ENCODE measurements at regions not wholly inside any gene's neighbourhood (a gene's known extent, or its start where the extent isn't known, plus 50 kb on each side); places are given as distances from the start of the nearest gene placed in this dataset.
"Not testable (repeated sequence)": the region's sequence is repeated elsewhere in the genome, so short reads cannot be mapped to it uniquely, and the experiment has no call there.

- Histone ChIP-seq H3K9ac (replicated peaks in 1 of 4; ENCODE audit: extremely low read depth in 1 of 4, low read depth in 3 of 4, low read length in 3 of 4) (no peak overlapping the region), H3K27me3 (replicated peaks in 1 of 4; ENCODE audit: control insufficient read depth in 3 of 4, extremely low read depth in 1 of 4, insufficient read depth in 3 of 4, low read length in 3 of 4) (no peaks in the 10 kb centered on the region), H4K91ac (replicated peaks; ENCODE audit: insufficient read length, low read length) (no peak overlapping the region), H4K8ac (ENCODE audit: extremely low read depth, insufficient read depth, low read length) (no peak overlapping the region), H3K23me2 (ENCODE audit: low read depth, low read length) (no peaks in the 10 kb centered on the region), H2BK12ac (ENCODE audit: low read depth, low read length) (no peak overlapping the region), H3K14ac (ENCODE audit: insufficient read length) (no peak overlapping the region), H3K18ac (ENCODE audit: extremely low read depth, low read length) (no peak overlapping the region), H3K27ac (ENCODE audit: low read depth, low read length) (no peak overlapping the region), H2BK5ac (ENCODE audit: low read depth, low read length) (no peak overlapping the region), H4K5ac (ENCODE audit: insufficient read length, low read depth, low read length) (no peak overlapping the region), H2AK5ac (ENCODE audit: low read depth, low read length) (no peak overlapping the region), H4K20me1 (replicated peaks in 1 of 2; ENCODE audit: control insufficient read depth in 1 of 2, insufficient read depth in 2 of 2, low read length in 2 of 2) (no peaks in the 10 kb centered on the region), H2BK15ac (ENCODE audit: low read length) (no peak overlapping the region), H3K4ac (replicated peaks; ENCODE audit: insufficient read length, low read depth, low read length) (no peak overlapping the region), H3K4me3 (ENCODE audit: extremely low read depth in 1 of 4, insufficient read depth in 2 of 4, low read depth in 3 of 4, low read length in 4 of 4) (no peak overlapping the region), H3K9me3 (ENCODE audit: insufficient read depth in 2 of 2, low read depth in 1 of 2, low read length in 1 of 2) (peaks cover 6 to 33% of the 10 kb centered on the region in 2 experiments; a peak in 3 of 4 replicates), H2BK20ac (ENCODE audit: low read length) (no peak overlapping the region), H2AFZ (ENCODE audit: low read length) (no peak overlapping the region), H3K79me2 (ENCODE audit: control insufficient read depth in 1 of 2, insufficient read depth in 2 of 2, low read length in 2 of 2) (no peaks in the 10 kb centered on the region), H3K79me1 (ENCODE audit: low read depth, low read length) (no peaks in the 10 kb centered on the region), H3K36me3 (ENCODE audit: control insufficient read depth in 2 of 4, insufficient read depth in 4 of 4, low read length in 3 of 4) (no peaks in the 10 kb centered on the region), H3K23ac (ENCODE audit: insufficient read length) (no peak overlapping the region), H3K4me2 (ENCODE audit: insufficient read depth in 1 of 2, low read depth in 2 of 2, low read length in 2 of 2) (no peak overlapping the region), H3K56ac (replicated peaks; ENCODE audit: insufficient read length, low read depth, low read length) (no peak overlapping the region), H3K4me1 (replicated peaks in 1 of 4; ENCODE audit: control insufficient read depth in 3 of 4, insufficient read depth in 4 of 4, low read length in 3 of 4) (no peaks in the 10 kb centered on the region), H2BK120ac (replicated peaks; ENCODE audit: low read depth, low read length) (no peak overlapping the region)
- POLR2A ChIA-PET (ENCODE audit: partially characterized antibody): no interaction called here
- DNase-seq (ENCODE audit: low read depth in 1 of 2, low spot score in 2 of 2): no peak
- TF ChIP-seq POLR2A (IDR thresholded peaks at IDR 0.05; ENCODE audit: control extremely low read depth in 1 of 2, low read depth in 2 of 2, low read length in 2 of 2): no peak
- CTCF ChIA-PET (ENCODE audit: partially characterized antibody): no interaction called here
- FAIRE-seq: no peak
Measured at GRCh38 chr15:20310603-20311002, 231.0 kb downstream of the GOLGA6L6 start.

DNA sequence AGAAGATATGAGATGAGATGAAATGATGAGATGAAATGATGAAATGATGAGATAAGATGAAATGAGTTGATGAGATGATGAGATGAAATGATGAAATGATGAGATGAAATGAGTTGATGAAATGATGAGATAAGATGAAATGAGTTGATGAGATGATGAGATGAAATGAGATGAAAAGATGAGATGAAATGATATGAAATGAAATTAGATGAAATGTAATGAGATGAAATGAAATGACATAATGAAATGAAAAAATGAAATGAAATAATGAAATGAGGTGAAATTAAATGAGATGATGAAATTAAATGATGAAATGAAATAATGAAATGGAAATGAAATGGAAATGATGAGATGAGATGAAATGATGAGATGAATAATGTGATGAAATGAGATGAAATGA lies 231.6 kb downstream of the GOLGA6L6 start:
- H3K14ac ChIP-seq (ENCODE audit: insufficient read length); H3K4ac ChIP-seq (replicated peaks; ENCODE audit: insufficient read length, low read depth, low read length); H3K79me2 ChIP-seq (ENCODE audit: control insufficient read depth in 1 of 2, insufficient read depth in 2 of 2, low read length in 2 of 2); H4K91ac ChIP-seq (replicated peaks; ENCODE audit: insufficient read length, low read length); H3K79me1 ChIP-seq (ENCODE audit: low read depth, low read length); H2BK120ac ChIP-seq (replicated peaks; ENCODE audit: low read depth, low read length); H3K9ac ChIP-seq (replicated peaks in 1 of 4; ENCODE audit: extremely low read depth in 1 of 4, low read depth in 3 of 4, low read length in 3 of 4); H3K23me2 ChIP-seq (ENCODE audit: low read depth, low read length); H4K5ac ChIP-seq (ENCODE audit: insufficient read length, low read depth, low read length); H2AFZ ChIP-seq (ENCODE audit: low read length); CTCF ChIA-PET (ENCODE audit: partially characterized antibody); H2BK12ac ChIP-seq (ENCODE audit: low read depth, low read length); H3K27ac ChIP-seq (ENCODE audit: low read depth, low read length); H2BK15ac ChIP-seq (ENCODE audit: low read length); H3K27me3 ChIP-seq (replicated peaks in 1 of 4; ENCODE audit: control insufficient read depth in 3 of 4, extremely low read depth in 1 of 4, insufficient read depth in 3 of 4, low read length in 3 of 4); H2BK20ac ChIP-seq (ENCODE audit: low read length); H3K56ac ChIP-seq (replicated peaks; ENCODE audit: insufficient read length, low read depth, low read length); H3K4me2 ChIP-seq (ENCODE audit: insufficient read depth in 1 of 2, low read depth in 2 of 2, low read length in 2 of 2); H3K36me3 ChIP-seq (ENCODE audit: control insufficient read depth in 2 of 4, insufficient read depth in 4 of 4, low read length in 3 of 4); H3K18ac ChIP-seq (ENCODE audit: extremely low read depth, low read length); H3K4me1 ChIP-seq (replicated peaks in 1 of 4; ENCODE audit: control insufficient read depth in 3 of 4, insufficient read depth in 4 of 4, low read length in 3 of 4); H3K4me3 ChIP-seq (ENCODE audit: extremely low read depth in 1 of 4, insufficient read depth in 2 of 4, low read depth in 3 of 4, low read length in 4 of 4); H4K8ac ChIP-seq (ENCODE audit: extremely low read depth, insufficient read depth, low read length); H2AK5ac ChIP-seq (ENCODE audit: low read depth, low read length); DNase-seq (ENCODE audit: low read depth in 1 of 2, low spot score in 2 of 2); POLR2A ChIA-PET (ENCODE audit: partially characterized antibody); H3K23ac ChIP-seq (ENCODE audit: insufficient read length); FAIRE-seq; H4K20me1 ChIP-seq (replicated peaks in 1 of 2; ENCODE audit: control insufficient read depth in 1 of 2, insufficient read depth in 2 of 2, low read length in 2 of 2); H2BK5ac ChIP-seq (ENCODE audit: low read depth, low read length): not testable (repeated sequence)
- peaks cover 6 to 36% of the 10 kb centered on the region in 2 experiments; a peak in 3 of 4 replicates for H3K9me3 ChIP-seq (ENCODE audit: insufficient read depth in 2 of 2, low read depth in 1 of 2, low read length in 1 of 2)
